ENCODE measurements at regions not wholly inside any gene's neighbourhood (a gene's known extent, or its start where the extent isn't known, plus 50 kb on each side); places are given as distances from the start of the nearest gene placed in this dataset.

GRCh38 chr15:66858423-66859207, 156.6 kb downstream of the SMAD6 start:
- Histone ChIP-seq H3K4me1 (ENCODE audit: low read length) (peaks cover 6% of the 10 kb centered on the region), H3K9ac (ENCODE audit: low read length) (no peak overlapping the region)

GRCh38 chr15:66859688-66860253, 157.7 kb downstream of the SMAD6 start:
- Histone ChIP-seq H2AFZ (ENCODE audit: low read length) (no peak overlapping the region), H3K27ac (ENCODE audit: low read length) (no peak overlapping the region), H3K9me2 (replicated peaks; ENCODE audit: insufficient read depth, low read length) (no peaks in the 10 kb centered on the region), H3K4me1 (ENCODE audit: low read length) (peaks cover 6% of the 10 kb centered on the region), H3K27me3 (ENCODE audit: low read length) (0 out of 2 replicates have a peak, but pooled peaks cover 3% of the 10 kb centered on the region), H3K4me2 (ENCODE audit: low read depth, low read length, poor library complexity, severe bottlenecking) (no peak overlapping the region), H3K36me3 (ENCODE audit: insufficient read depth, low read length) (no peaks in the 10 kb centered on the region), H4K20me1 (ENCODE audit: insufficient read depth, low read depth, low read length) (no peaks in the 10 kb centered on the region), H3K9ac (ENCODE audit: low read length) (no peak overlapping the region), H3K9me3 (ENCODE audit: low read length) (no peaks in the 10 kb centered on the region), H3K79me2 (ENCODE audit: low read length) (no peaks in the 10 kb centered on the region), H3K4me3 (ENCODE audit: low read length) (no peak overlapping the region)
- DNase-seq = no peak

More at GRCh38 chr15:66858423-66859207, 156.6 kb downstream of the SMAD6 start:
- Histone ChIP-seq H3K4me3 (ENCODE audit: low read length) (no peak overlapping the region), H3K9me2 (replicated peaks; ENCODE audit: insufficient read depth, low read length) (no peaks in the 10 kb centered on the region), H3K4me2 (ENCODE audit: low read depth, low read length, poor library complexity, severe bottlenecking) (no peak overlapping the region), H3K27me3 (ENCODE audit: low read length) (0 out of 2 replicates have a peak, but pooled peaks cover 3% of the 10 kb centered on the region), H3K27ac (ENCODE audit: low read length) (no peak overlapping the region), H3K9me3 (ENCODE audit: low read length) (no peaks in the 10 kb centered on the region), H4K20me1 (ENCODE audit: insufficient read depth, low read depth, low read length) (no peaks in the 10 kb centered on the region), H2AFZ (ENCODE audit: low read length) (no peak overlapping the region), H3K36me3 (ENCODE audit: insufficient read depth, low read length) (no peaks in the 10 kb centered on the region), H3K79me2 (ENCODE audit: low read length) (no peaks in the 10 kb centered on the region)
- DNase-seq = no peak

- no peak overlapping the region for H3K9ac ChIP-seq (ENCODE audit: low read length)
- no peaks in the 10 kb centered on the region for H3K9me2 ChIP-seq (replicated peaks; ENCODE audit: insufficient read depth, low read length)
- H4K20me1 ChIP-seq (ENCODE audit: insufficient read depth, low read depth, low read length) = no peaks in the 10 kb centered on the region
- peaks cover 10% of the 10 kb centered on the region for H3K4me1 ChIP-seq (ENCODE audit: low read length)
- H3K9me3 ChIP-seq (ENCODE audit: low read length) = no peaks in the 10 kb centered on the region
- DNase-seq = no peak
- H2AFZ ChIP-seq (ENCODE audit: low read length) = no peak overlapping the region
- H3K36me3 ChIP-seq (ENCODE audit: insufficient read depth, low read length) = no peaks in the 10 kb centered on the region
- no peak overlapping the region for H3K4me3 ChIP-seq (ENCODE audit: low read length)
- H3K4me2 ChIP-seq (ENCODE audit: low read depth, low read length, poor library complexity, severe bottlenecking) = no peak overlapping the region
- H3K27me3 ChIP-seq (ENCODE audit: low read length) = 0 out of 2 replicates have a peak, but pooled peaks cover 3% of the 10 kb centered on the region
- no peak overlapping the region for H3K27ac ChIP-seq (ENCODE audit: low read length)
- H3K79me2 ChIP-seq (ENCODE audit: low read length) = no peaks in the 10 kb centered on the region
Observed at GRCh38 chr15:66860844-66861243, 158.8 kb downstream of the SMAD6 start.

- Histone ChIP-seq H3K9me2 (replicated peaks; ENCODE audit: insufficient read depth, low read length) (no peaks in the 10 kb centered on the region), H3K27me3 (ENCODE audit: low read length) (0 out of 2 replicates have a peak, but pooled peaks cover 3% of the 10 kb centered on the region), H3K36me3 (ENCODE audit: insufficient read depth, low read length) (no peaks in the 10 kb centered on the region), H2AFZ (ENCODE audit: low read length) (no peak overlapping the region), H3K4me2 (ENCODE audit: low read depth, low read length, poor library complexity, severe bottlenecking) (no peak overlapping the region), H3K9me3 (ENCODE audit: low read length) (no peaks in the 10 kb centered on the region), H4K20me1 (ENCODE audit: insufficient read depth, low read depth, low read length) (no peaks in the 10 kb centered on the region), H3K79me2 (ENCODE audit: low read length) (no peaks in the 10 kb centered on the region), H3K4me3 (ENCODE audit: low read length) (no peak overlapping the region), H3K4me1 (ENCODE audit: low read length) (peaks cover 24% of the 10 kb centered on the region), H3K9ac (ENCODE audit: low read length) (no peak overlapping the region), H3K27ac (ENCODE audit: low read length) (no peak overlapping the region)
- DNase-seq = no peak
Observed at GRCh38 chr15:66862111-66862939, 160.3 kb downstream of the SMAD6 start.

DNA sequence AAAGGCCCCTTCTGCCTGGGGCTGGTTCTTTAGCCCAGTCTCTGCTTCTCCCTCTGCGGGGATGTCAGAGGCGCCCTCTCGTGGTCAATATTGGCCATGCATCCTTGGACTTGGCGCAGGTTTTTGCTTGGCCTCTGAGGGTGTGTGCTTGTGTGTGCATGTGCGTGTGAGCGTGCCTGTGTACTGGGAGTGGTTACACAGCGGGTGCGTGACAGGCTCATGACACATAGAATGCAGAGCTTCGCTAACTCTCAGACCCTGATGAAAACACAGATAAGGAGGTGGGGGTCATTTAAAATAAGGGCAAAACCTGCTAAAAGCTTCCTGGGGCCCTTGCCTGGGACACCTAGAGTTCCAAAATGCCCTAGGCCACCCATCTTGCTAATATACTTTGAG, 160.9 kb downstream of the SMAD6 start:
- Histone ChIP-seq H3K9me2 (replicated peaks; ENCODE audit: insufficient read depth, low read length) (no peaks in the 10 kb centered on the region), H3K4me1 (ENCODE audit: low read length) (peaks cover 24% of the 10 kb centered on the region), H3K4me3 (ENCODE audit: low read length) (no peak overlapping the region), H3K27ac (ENCODE audit: low read length) (no peak overlapping the region), H3K27me3 (ENCODE audit: low read length) (0 out of 2 replicates have a peak, but pooled peaks cover 3% of the 10 kb centered on the region), H2AFZ (ENCODE audit: low read length) (0 out of 2 replicates have a peak overlapping the region, but pooled peaks have one; percentile 3), H3K9ac (ENCODE audit: low read length) (no peak overlapping the region), H3K36me3 (ENCODE audit: insufficient read depth, low read length) (no peaks in the 10 kb centered on the region), H3K4me2 (ENCODE audit: low read depth, low read length, poor library complexity, severe bottlenecking) (no peak overlapping the region), H3K79me2 (ENCODE audit: low read length) (no peaks in the 10 kb centered on the region), H3K9me3 (ENCODE audit: low read length) (no peaks in the 10 kb centered on the region), H4K20me1 (ENCODE audit: insufficient read depth, low read depth, low read length) (no peaks in the 10 kb centered on the region)
- DNase-seq = peak; percentile 94

DNA sequence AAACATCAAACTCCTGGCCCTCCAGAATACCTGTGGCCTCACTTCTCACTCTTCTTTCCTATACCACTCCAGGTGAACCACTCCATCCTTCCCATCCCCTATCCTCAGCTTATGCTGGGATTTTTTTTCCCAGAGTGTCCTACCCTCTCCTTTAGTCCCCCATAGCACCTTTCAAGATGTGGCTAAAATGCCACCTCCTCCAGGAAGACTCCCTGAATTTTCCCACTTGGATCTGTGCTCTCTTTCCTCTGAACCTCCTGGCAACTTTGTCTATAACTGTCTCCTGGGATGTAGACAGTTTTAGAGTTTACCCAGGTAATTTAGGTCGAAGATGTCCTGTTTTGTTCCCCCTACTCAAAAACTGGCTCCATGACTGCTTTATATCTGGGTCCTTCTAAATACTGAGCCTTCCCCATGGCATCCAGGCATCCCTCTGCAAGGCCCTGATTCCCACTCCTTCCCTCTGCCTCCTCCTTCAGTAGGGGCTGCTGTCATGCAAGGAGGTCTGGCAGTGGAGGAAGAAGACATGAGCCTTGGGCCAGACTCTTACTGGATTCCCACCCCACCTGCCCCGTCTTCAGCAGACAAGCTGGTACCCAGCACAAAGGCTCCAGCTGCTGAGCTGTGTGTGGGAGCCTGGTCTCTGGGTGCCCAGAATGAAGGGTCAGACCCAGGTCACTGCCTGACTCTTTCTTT, 161.5 kb downstream of the SMAD6 start:
- Histone ChIP-seq H3K79me2 (ENCODE audit: low read length) (no peaks in the 10 kb centered on the region), H3K4me1 (ENCODE audit: low read length) (peaks cover 24% of the 10 kb centered on the region), H2AFZ (ENCODE audit: low read length) (0 out of 2 replicates have a peak overlapping the region, but pooled peaks have one; percentile 3), H3K36me3 (ENCODE audit: insufficient read depth, low read length) (no peaks in the 10 kb centered on the region), H3K9ac (ENCODE audit: low read length) (no peak overlapping the region), H3K4me2 (ENCODE audit: low read depth, low read length, poor library complexity, severe bottlenecking) (no peak overlapping the region), H3K9me2 (replicated peaks; ENCODE audit: insufficient read depth, low read length) (no peaks in the 10 kb centered on the region), H3K9me3 (ENCODE audit: low read length) (no peaks in the 10 kb centered on the region), H3K27me3 (ENCODE audit: low read length) (0 out of 2 replicates have a peak, but pooled peaks cover 3% of the 10 kb centered on the region), H4K20me1 (ENCODE audit: insufficient read depth, low read depth, low read length) (no peaks in the 10 kb centered on the region), H3K4me3 (ENCODE audit: low read length) (no peak overlapping the region), H3K27ac (ENCODE audit: low read length) (no peak overlapping the region)
- DNase-seq = no peak

DNA sequence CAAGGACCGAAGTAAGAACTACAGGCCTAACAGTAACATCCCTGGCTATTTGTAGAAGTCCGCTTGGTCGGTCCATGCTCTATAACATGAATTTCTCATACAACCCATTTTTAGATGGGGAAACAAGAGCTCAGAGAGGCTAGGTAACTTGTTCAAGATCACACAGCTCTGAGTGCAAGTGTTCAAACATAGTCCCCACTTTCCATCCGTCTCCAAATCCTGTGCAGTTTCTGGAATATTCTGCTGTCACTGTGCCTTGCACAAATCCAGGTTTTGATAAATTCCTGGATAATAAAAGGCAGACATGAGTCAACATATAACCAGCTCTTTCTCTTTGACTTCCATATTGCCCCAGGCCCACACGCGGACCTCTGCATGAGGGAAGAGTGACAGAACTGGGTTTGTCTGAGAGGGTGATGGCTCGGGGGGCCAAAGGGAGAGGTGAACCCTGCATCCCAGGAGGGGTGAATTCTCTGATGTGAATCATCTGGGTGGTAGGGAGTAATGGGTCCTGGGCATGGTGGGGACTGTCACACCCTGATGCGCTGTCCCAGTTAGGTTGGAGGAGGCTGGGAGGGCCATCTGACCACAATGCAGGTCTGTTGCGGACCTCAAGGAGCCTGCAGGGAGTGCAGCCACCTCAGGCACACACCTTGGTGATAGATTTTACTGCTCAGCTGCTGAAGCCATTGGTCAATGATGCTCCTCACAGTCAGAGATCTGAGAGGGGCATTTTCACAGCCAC, 162.2 kb downstream of the SMAD6 start:
- H3K4me3 ChIP-seq (ENCODE audit: low read length) = no peak overlapping the region
- no peaks in the 10 kb centered on the region for H3K9me3 ChIP-seq (ENCODE audit: low read length)
- no peak overlapping the region for H3K9ac ChIP-seq (ENCODE audit: low read length)
- H3K27ac ChIP-seq (ENCODE audit: low read length) = no peak overlapping the region
- H2AFZ ChIP-seq (ENCODE audit: low read length) = no peak overlapping the region
- H4K20me1 ChIP-seq (ENCODE audit: insufficient read depth, low read depth, low read length) = no peaks in the 10 kb centered on the region
- H3K9me2 ChIP-seq (replicated peaks; ENCODE audit: insufficient read depth, low read length) = no peaks in the 10 kb centered on the region
- no peak overlapping the region for H3K4me2 ChIP-seq (ENCODE audit: low read depth, low read length, poor library complexity, severe bottlenecking)
- no peaks in the 10 kb centered on the region for H3K27me3 ChIP-seq (ENCODE audit: low read length)
- H3K36me3 ChIP-seq (ENCODE audit: insufficient read depth, low read length) = no peaks in the 10 kb centered on the region
- peaks cover 24% of the 10 kb centered on the region for H3K4me1 ChIP-seq (ENCODE audit: low read length)
- no peak for DNase-seq
- H3K79me2 ChIP-seq (ENCODE audit: low read length) = no peaks in the 10 kb centered on the region

Data from Karpas-422 (cell line).